HG03442 (cell line): ENCODE measurements at regions not wholly inside any gene's neighbourhood (a gene's known extent, or its start where the extent isn't known, plus 50 kb on each side); places are given as distances from the start of the nearest gene placed in this dataset.
"Not testable (repeated sequence)": the region's sequence is repeated elsewhere in the genome, so short reads cannot be mapped to it uniquely, and the experiment has no call there.

Source experiments
- ATAC-seq: cut with Tn5 transposase; IDR thresholded peaks from one replicate; pipeline ENCODE4 v1.9.1; 2021; ENCODE audit warnings: mild to moderate bottlenecking, moderate library complexity; ENCODE audit not compliant: unreplicated experiment

GRCh38 chr2:62654876-62655359 is 50.6 kb upstream of the EHBP1 start:
- no peak for ATAC-seq

DNA sequence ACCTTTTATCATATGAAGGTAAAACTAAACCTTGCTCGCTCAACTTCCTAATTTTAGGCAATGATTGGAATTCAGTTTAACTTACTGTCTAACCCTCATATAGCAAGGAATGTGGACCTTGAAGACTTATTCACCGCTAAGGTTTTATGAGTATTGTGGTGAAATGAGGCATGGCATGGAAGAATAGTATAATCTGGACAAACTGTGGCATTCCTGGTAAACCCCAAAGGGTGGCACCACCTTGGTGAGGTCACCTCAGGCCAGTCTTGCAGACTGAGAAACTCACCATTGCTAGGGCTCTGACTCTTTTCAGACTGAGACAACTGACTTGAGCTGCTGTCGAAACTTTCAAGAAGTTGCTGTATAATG is 51.1 kb upstream of the EHBP1 start:
- no peak for ATAC-seq

GRCh38 chr2:62653582-62654422 is 51.7 kb upstream of the EHBP1 start:
- no peak for ATAC-seq

- not testable (repeated sequence) for ATAC-seq
These were observed 56.4 kb upstream of the EHBP1 start for GRCh38 chr2:62649087-62649486.

GRCh38 chr2:62643100-62643471 is 62.4 kb upstream of the EHBP1 start:
- no peak for ATAC-seq

DNA sequence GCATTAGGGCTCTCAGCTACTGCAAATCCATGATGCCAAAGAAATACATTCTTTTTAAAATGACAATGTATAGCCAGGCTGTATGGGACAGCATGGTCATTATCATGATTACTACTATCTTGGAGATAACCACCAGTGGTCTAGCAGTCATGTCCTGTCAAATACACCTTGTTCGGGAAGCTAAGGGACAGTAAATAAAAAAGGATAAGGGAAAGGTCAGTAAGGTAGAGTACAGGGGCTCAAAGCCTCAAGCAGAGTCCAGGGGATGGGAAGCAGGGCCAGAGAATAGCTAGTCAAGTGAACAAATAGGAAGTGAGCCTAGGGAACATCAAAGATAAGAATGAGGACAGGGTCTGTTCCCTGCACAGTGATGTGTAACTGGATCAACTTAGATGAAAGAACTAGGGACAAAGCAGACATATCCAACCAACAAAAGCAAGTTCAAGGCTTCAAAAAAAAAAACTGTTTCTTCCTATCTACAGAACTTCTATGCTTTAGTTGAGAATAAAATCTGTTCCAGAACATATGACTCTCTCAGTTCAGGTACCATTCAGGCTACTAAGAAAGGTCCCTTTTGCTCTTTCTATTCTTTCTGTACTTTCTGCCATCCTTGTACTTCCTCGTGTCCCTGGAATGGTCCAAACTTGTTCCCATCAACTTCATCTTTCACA is 62.9 kb upstream of the EHBP1 start:
- ATAC-seq = no peak

DNA sequence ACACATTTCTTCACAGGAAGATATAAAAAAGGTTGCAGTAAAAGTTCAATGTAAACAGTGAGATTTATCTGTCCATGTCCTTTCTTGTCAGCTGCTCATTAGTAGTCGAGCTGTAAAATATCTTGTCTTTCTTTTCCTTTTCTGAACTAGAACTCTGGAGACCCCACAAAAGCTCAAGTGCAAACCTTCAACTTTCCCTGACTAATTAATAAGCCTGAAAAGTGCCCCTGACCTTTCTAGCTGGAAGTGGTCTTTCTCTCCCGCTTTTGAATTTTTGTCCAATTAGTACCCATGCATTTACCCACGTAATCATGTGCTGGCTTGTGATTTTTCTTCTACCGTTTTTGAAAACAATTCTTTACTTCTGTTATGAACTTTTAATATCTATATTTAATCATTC is 63.6 kb upstream of the EHBP1 start:
- no peak for ATAC-seq

GRCh38 chr2:62641410-62641843 is 64.1 kb upstream of the EHBP1 start:
- no peak for ATAC-seq

DNA sequence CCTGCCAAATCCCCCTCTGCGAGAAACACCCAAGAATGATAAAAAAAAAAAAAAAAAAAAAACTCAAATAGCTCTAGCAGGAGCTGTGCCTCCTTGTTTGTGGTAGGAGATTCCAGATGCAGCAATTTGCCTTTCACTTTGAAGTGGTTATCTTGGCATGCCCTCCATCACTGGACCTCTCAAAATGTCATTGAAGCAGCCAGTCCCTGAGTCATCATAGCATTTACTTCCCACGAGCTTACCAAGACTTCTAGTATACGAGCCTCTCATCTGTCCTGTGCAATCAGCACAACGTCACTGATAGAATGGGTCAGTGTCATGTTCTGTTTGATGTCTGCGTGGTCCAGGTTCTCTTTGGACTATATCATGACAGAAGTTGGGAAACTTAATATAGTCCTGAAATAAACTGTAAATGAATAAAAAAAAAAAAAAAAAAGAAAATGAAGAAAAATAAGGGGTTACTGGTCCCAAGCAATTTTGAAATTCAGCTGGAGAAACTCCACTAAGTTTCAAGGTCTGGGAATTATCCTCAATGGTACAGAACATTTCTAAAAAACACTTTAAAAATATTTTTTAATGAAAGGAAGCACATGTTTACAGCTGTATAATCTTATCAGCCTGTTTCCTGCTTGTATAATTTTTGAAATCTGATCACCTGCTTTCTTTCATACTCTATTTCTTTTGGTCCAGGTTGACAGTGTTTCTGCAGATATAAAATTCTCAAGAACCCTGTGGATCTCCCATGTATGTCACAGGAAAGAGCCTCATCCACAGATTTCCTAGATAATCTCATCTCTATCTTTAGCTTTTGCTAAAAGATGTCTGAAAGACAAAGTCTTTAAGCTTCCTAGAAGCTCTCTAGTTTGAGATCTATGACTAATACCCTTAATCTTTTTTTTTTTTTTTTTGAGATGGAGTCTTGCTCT is 74.1 kb upstream of the EHBP1 start:
- ATAC-seq = no peak

DNA sequence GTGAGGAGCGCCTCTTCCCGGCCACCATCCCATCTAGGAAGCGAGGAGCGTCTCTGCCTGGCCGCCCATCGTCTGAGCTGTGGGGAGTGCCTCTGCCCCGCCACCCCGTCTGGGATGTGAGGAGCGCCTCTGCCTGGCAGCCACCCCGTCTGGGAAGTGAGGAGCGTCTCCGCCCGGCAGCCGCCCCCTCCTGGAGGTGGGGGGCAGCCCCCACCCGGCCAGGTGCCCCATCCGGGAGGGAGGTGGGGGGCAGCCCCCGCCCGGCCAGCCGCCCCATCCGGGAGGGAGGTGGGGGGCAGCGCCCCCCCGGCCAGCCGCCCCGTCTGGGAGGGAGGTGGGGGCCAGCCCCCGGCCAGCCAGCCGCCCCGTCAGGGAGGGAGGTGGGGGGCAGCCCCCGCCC is 75.3 kb upstream of the EHBP1 start:
- not testable (repeated sequence) for ATAC-seq

GRCh38 chr2:62629310-62629709 is 76.2 kb upstream of the EHBP1 start:
- ATAC-seq = not testable (repeated sequence)

GRCh38 chr2:62627667-62628066 is 77.8 kb upstream of the EHBP1 start:
- ATAC-seq = no peak

- no peak for ATAC-seq
These were observed 80.7 kb upstream of the EHBP1 start for GRCh38 chr2:62624855-62625254.

- ATAC-seq = not testable (repeated sequence)
These were observed 89.0 kb upstream of the EHBP1 start for GRCh38 chr2:62616486-62616885.

- ATAC-seq = no peak
These were observed 93.7 kb upstream of the EHBP1 start for GRCh38 chr2:62611854-62612253.

DNA sequence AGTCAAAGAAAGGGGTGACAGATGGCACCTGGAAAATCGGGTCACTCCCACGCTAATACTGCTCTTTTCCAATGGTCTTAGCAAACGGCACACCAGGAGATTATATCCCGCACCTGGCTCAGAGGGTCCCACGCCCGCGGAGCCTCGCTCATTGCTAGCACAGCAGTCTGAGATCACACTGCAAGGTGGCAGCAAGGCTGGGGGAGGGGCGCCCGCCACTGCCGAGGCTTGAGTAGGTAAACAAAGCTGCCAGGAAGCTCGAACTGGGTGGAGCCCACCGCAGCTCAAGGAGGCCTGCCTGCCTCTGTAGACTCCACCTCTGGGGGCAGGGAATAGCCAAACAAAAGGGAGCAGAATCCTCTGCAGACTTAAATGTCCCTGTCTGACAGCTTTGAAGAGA is 99.5 kb upstream of the TMEM17 start:
- ATAC-seq = not testable (repeated sequence)

DNA sequence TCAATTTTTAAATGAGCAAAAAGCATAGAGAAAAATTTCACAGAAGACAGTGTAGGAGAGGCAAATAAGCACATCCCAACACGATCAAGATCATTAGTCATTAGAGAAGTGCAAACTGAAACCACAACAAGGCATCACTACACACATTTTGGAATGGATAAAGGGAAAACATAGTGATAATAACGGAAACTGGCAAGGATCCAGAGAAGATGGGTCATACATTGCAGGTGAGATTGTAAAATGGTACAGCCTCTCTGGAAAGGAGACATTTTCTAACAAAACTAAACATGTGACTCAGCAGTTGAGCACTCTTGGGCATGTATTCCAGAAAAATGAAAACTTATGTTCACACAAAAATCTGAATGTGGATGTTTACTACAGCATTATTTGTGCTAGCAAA is 98.3 kb upstream of the TMEM17 start:
- no peak for ATAC-seq

DNA sequence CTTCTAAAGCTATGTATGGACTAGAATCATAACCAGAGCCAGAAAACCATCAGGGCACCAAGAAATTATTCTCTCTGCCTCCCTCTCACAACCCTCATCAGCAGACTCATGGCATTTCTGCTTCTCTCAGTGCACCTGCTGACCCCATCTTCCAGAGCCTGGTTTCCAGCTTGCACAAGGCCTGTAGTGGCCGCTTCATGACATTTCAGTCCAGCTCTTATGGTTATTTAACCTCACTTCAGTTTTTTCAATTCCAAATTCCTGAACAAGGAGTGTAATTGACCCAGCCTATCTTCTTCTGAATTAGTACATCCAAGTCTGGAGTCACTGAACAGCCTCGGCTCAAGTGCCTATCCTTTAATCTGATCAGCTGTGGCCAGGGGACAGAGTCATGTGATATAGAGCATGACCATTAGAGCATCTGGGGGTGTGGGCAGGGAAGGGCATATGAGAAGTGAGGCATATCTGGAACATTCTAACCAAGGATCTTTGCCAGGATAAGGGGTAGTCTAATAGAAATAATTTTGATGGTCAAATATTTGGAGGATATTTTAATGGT is 97.2 kb upstream of the TMEM17 start:
- ATAC-seq = no peak

- ATAC-seq = not testable (repeated sequence)
These were observed 93.8 kb upstream of the TMEM17 start for GRCh38 chr2:62599674-62600410.

GRCh38 chr2:62597323-62597722 is 91.3 kb upstream of the TMEM17 start:
- ATAC-seq = no peak
